Esophagus squamous epithelium (tissue), 5 donors: ENCODE measurements at regions not wholly inside any gene's neighbourhood (a gene's known extent, or its start where the extent isn't known, plus 50 kb on each side); places are given as distances from the start of the nearest gene placed in this dataset.
"Not testable (repeated sequence)": the region's sequence is repeated elsewhere in the genome, so short reads cannot be mapped to it uniquely, and the experiment has no call there.

Experiments used
- DNase-seq: peaks from one replicate; lab custom pipeline; 2025; lab: John Stamatoyannopoulos, UW
- H3K27ac ChIP-seq, 4 donors: fragments of 200-600 bp; sonication (generic); one replicate each; pipeline ENCODE4 v1.5.1; 2016 to 2019; ENCODE audit warnings: mild to moderate bottlenecking in 1 of 4
- H3K27me3 ChIP-seq, 4 donors: fragments of 200-600 bp; sonication (generic); 1 replicate in 3 of 4; 2 replicates in 1 of 4; pipeline versions ENCODE4 v1.5.1 to v1.6.0; 2017 to 2021; ENCODE audit warnings: antibody characterized with exemption in 1 of 4
- H3K36me3 ChIP-seq, 3 donors: fragments of 200-600 bp; sonication (generic); one replicate each; pipeline ENCODE4 v1.5.1; 2016 to 2019
- H3K4me1 ChIP-seq, 3 donors: fragments of 200-600 bp; sonication (generic); one replicate each; pipeline ENCODE4 v1.5.1; 2017 to 2019
- H3K4me3 ChIP-seq, 4 donors: fragments of 200-600 bp; sonication (generic); 1 replicate in 3 of 4; 2 replicates in 1 of 4; pipeline ENCODE4 v1.5.1; 2016 to 2019; ENCODE audit warnings: mild to moderate bottlenecking in 2 of 4, moderate library complexity in 1 of 4
- H3K9me3 ChIP-seq, 3 donors: fragments of 200-600 bp; sonication (generic); one replicate each; pipeline ENCODE4 v1.5.1; 2016 to 2019
- CTCF ChIP-seq, 6 experiments: fragments of 450-650 bp in 4 of 6; fragments of 200-600 bp in 2 of 6; sonication (generic) in 2 of 6; IDR thresholded peaks; one replicate each; pipeline ENCODE4 v1.5.1; 2016 to 2019; ENCODE audit warnings: antibody characterized with exemption in 6 of 6, mild to moderate bottlenecking in 4 of 6, moderate library complexity in 4 of 6
- POLR2A ChIP-seq, 4 donors: fragments of 450-650 bp; IDR thresholded peaks; one replicate each; pipeline ENCODE4 v1.6.1; 2017; ENCODE audit warnings: antibody characterized with exemption in 4 of 4, mild to moderate bottlenecking in 4 of 4, moderate library complexity in 3 of 4
- WGBS, 2 donors: methylation state at CpG; one replicate each; pipeline ENCODE4 v1.1.5; 2018; 5-methylcytosine and 5-hydroxymethylcytosine counted together
- intact Hi-C: fragments of 100-400 bp; cut with DNase I; formaldehyde crosslinking; loops from one replicate; pipeline ENCODE4 v1.15.0; 2022
- donor health status: DM: yes; HTN: yes; CAD: no.

- H3K36me3 ChIP-seq, result no peaks in the 10 kb centered on the region
- no peak overlapping the region for H3K27ac ChIP-seq
- no peak overlapping the region for H3K4me3 ChIP-seq
- no peaks in the 10 kb centered on the region for H3K27me3 ChIP-seq
- no peaks in the 10 kb centered on the region for H3K4me1 ChIP-seq
- intact Hi-C loops, result no loop called here
- no peaks in the 10 kb centered on the region for H3K9me3 ChIP-seq
- 65 to 86% methylated on average over 3 of the region's 3 CpGs for WGBS, 2 donors
- TF ChIP-seq POLR2A (IDR thresholded peaks at IDR 0.05), result no peak
- TF ChIP-seq CTCF (IDR thresholded peaks at IDR 0.05), result no peak
- no peak for DNase-seq
Observed at GRCh38 chr13:50493683-50494082, 349.8 kb downstream of the DLEU7 start.

GRCh38 chr13:50494138-50494537 lies 349.4 kb downstream of the DLEU7 start:
- intact Hi-C loops, result no loop called here

GRCh38 chr13:50503212-50503611 lies 340.3 kb downstream of the DLEU7 start:
- H3K4me3 ChIP-seq, intact Hi-C loops, H3K27ac ChIP-seq, H3K27me3 ChIP-seq, DNase-seq, H3K36me3 ChIP-seq, H3K9me3 ChIP-seq, H3K4me1 ChIP-seq: not testable (repeated sequence)
- 92% methylated on average over 1 of the region's 1 CpG; no CpG with 5 or more reads in 1 of the 2 donors for WGBS, 2 donors

More at GRCh38 chr13:50494138-50494537, 349.4 kb downstream of the DLEU7 start:
- Histone ChIP-seq H3K4me1 (no peaks in the 10 kb centered on the region), H3K27me3 (no peaks in the 10 kb centered on the region), H3K4me3 (no peak overlapping the region), H3K27ac (no peak overlapping the region), H3K36me3 (no peaks in the 10 kb centered on the region), H3K9me3 (no peaks in the 10 kb centered on the region)
- WGBS, 2 donors, result 75 to 88% methylated on average over 2 of the region's 2 CpGs
- TF ChIP-seq CTCF (IDR thresholded peaks at IDR 0.05), result no peak
- no peak for DNase-seq

GRCh38 chr13:50509167-50509566 lies 334.3 kb downstream of the DLEU7 start:
- Histone ChIP-seq H3K27ac (no peak overlapping the region), H3K36me3 (no peaks in the 10 kb centered on the region), H3K9me3 (peaks cover 0 to 6% (median 0%) of the 10 kb centered on the region in 3 donors), H3K4me3 (no peak overlapping the region), H3K4me1 (peaks cover 0 to 14% (median 11%) of the 10 kb centered on the region in 3 donors), H3K27me3 (no peaks in the 10 kb centered on the region)
- TF ChIP-seq POLR2A (IDR thresholded peaks at IDR 0.05), result no peak
- no peak for TF ChIP-seq CTCF (IDR thresholded peaks at IDR 0.05)
- intact Hi-C loops, result no loop called here
- no peak for DNase-seq

GRCh38 chr13:50509771-50510441 lies 333.6 kb downstream of the DLEU7 start:
- no peak overlapping the region for H3K27ac ChIP-seq
- DNase-seq, result no peak
- H3K4me1 ChIP-seq, result peaks cover 0 to 14% (median 11%) of the 10 kb centered on the region in 3 donors
- intact Hi-C loops, result no loop called here
- no peaks in the 10 kb centered on the region for H3K27me3 ChIP-seq
- peaks cover 0 to 6% (median 0%) of the 10 kb centered on the region in 3 donors for H3K9me3 ChIP-seq
- no peaks in the 10 kb centered on the region for H3K36me3 ChIP-seq
- 46 to 85% methylated on average over 2 of the region's 2 CpGs for WGBS, 2 donors
- TF ChIP-seq CTCF (IDR thresholded peaks at IDR 0.05) (no peak), POLR2A (IDR thresholded peaks at IDR 0.05) (no peak)
- no peak overlapping the region for H3K4me3 ChIP-seq

GRCh38 chr13:50510885-50511545 lies 332.5 kb downstream of the DLEU7 start:
- H3K27me3 ChIP-seq, H3K4me3 ChIP-seq, H3K36me3 ChIP-seq, H3K27ac ChIP-seq, H3K9me3 ChIP-seq, DNase-seq, intact Hi-C loops: not testable (repeated sequence)
- peaks cover 0 to 14% (median 11%) of the 10 kb centered on the region in 3 donors for H3K4me1 ChIP-seq
- 56 to 95% methylated on average over 1 of the region's 1 CpG for WGBS, 2 donors
